ENCODE measurements at regions not wholly inside any gene's neighbourhood (a gene's known extent, or its start where the extent isn't known, plus 50 kb on each side); places are given as distances from the start of the nearest gene placed in this dataset.
"Not testable (repeated sequence)": the region's sequence is repeated elsewhere in the genome, so short reads cannot be mapped to it uniquely, and the experiment has no call there.

GRCh38 chr7:34569975-34570699 lies 87.9 kb upstream of the NPSR1 start:
- CTCF ChIA-PET = no interaction called here
- H3K4me1 Mint-ChIP-seq (ENCODE audit: low read depth, unreplicated experiment) = no peaks in the 10 kb centered on the region

GRCh38 chr7:34575006-34575405 lies 83.0 kb upstream of the NPSR1 start:
- no peak overlapping the region for H3K27ac Mint-ChIP-seq (ENCODE audit: unreplicated experiment)
- no peak for TF ChIP-seq CTCF (IDR thresholded peaks at IDR 0.05; ENCODE audit: unreplicated experiment)
- no peaks in the 10 kb centered on the region for H3K4me1 Mint-ChIP-seq (ENCODE audit: low read depth, unreplicated experiment)
- no peaks in the 10 kb centered on the region for H3K27me3 Mint-ChIP-seq (ENCODE audit: unreplicated experiment)
- intact Hi-C loops (cut with micrococcal nuclease; ENCODE audit: unreplicated experiment) = no loop called here
- no peak overlapping the region for H3K4me3 Mint-ChIP-seq (ENCODE audit: low read depth, unreplicated experiment)
- H3K9me3 Mint-ChIP-seq (ENCODE audit: low read depth, unreplicated experiment) = peaks cover 4% of the 10 kb centered on the region
- CTCF ChIA-PET = no interaction called here
- no peaks in the 10 kb centered on the region for H3K36me3 Mint-ChIP-seq (ENCODE audit: insufficient read depth, unreplicated experiment)
- BruUV-seq (replicated peaks) = no TSS peak
- no peak for DNase-seq

More at GRCh38 chr7:34569975-34570699, 87.9 kb upstream of the NPSR1 start:
- H3K27ac Mint-ChIP-seq (ENCODE audit: unreplicated experiment) = no peak overlapping the region
- no peaks in the 10 kb centered on the region for H3K36me3 Mint-ChIP-seq (ENCODE audit: insufficient read depth, unreplicated experiment)
- BruUV-seq (replicated peaks) = no TSS peak
- H3K4me3 Mint-ChIP-seq (ENCODE audit: low read depth, unreplicated experiment) = no peak overlapping the region
- DNase-seq = no peak
- H3K9me3 Mint-ChIP-seq (ENCODE audit: low read depth, unreplicated experiment) = no peaks in the 10 kb centered on the region
- no peaks in the 10 kb centered on the region for H3K27me3 Mint-ChIP-seq (ENCODE audit: unreplicated experiment)
- intact Hi-C loops (cut with micrococcal nuclease; ENCODE audit: unreplicated experiment) = no loop called here
- TF ChIP-seq CTCF (IDR thresholded peaks at IDR 0.05; ENCODE audit: unreplicated experiment) = no peak

GRCh38 chr7:34577934-34578333 lies 80.1 kb upstream of the NPSR1 start:
- H3K4me3 Mint-ChIP-seq (ENCODE audit: low read depth, unreplicated experiment); H3K36me3 Mint-ChIP-seq (ENCODE audit: insufficient read depth, unreplicated experiment); H3K27ac Mint-ChIP-seq (ENCODE audit: unreplicated experiment); H3K27me3 Mint-ChIP-seq (ENCODE audit: unreplicated experiment); BruUV-seq (replicated peaks); DNase-seq; CTCF ChIA-PET; H3K9me3 Mint-ChIP-seq (ENCODE audit: low read depth, unreplicated experiment); intact Hi-C loops (cut with micrococcal nuclease; ENCODE audit: unreplicated experiment); H3K4me1 Mint-ChIP-seq (ENCODE audit: low read depth, unreplicated experiment): not testable (repeated sequence)

GRCh38 chr7:34581698-34582097 lies 76.3 kb upstream of the NPSR1 start:
- intact Hi-C loops (cut with micrococcal nuclease; ENCODE audit: unreplicated experiment); CTCF ChIA-PET; H3K27me3 Mint-ChIP-seq (ENCODE audit: unreplicated experiment); BruUV-seq (replicated peaks); H3K4me1 Mint-ChIP-seq (ENCODE audit: low read depth, unreplicated experiment); H3K36me3 Mint-ChIP-seq (ENCODE audit: insufficient read depth, unreplicated experiment); H3K4me3 Mint-ChIP-seq (ENCODE audit: low read depth, unreplicated experiment); H3K9me3 Mint-ChIP-seq (ENCODE audit: low read depth, unreplicated experiment); H3K27ac Mint-ChIP-seq (ENCODE audit: unreplicated experiment); DNase-seq: not testable (repeated sequence)

- Mint-ChIP-seq H3K9me3 (ENCODE audit: low read depth, unreplicated experiment) (no peaks in the 10 kb centered on the region), H3K4me1 (ENCODE audit: low read depth, unreplicated experiment) (no peaks in the 10 kb centered on the region), H3K4me3 (ENCODE audit: low read depth, unreplicated experiment) (no peak overlapping the region), H3K27ac (ENCODE audit: unreplicated experiment) (no peak overlapping the region), H3K27me3 (ENCODE audit: unreplicated experiment) (no peaks in the 10 kb centered on the region), H3K36me3 (ENCODE audit: insufficient read depth, unreplicated experiment) (no peaks in the 10 kb centered on the region)
- intact Hi-C loops (cut with micrococcal nuclease; ENCODE audit: unreplicated experiment) = no loop called here
- no TSS peak for BruUV-seq (replicated peaks)
- CTCF ChIA-PET = no interaction called here
- DNase-seq = no peak
- no peak for TF ChIP-seq CTCF (IDR thresholded peaks at IDR 0.05; ENCODE audit: unreplicated experiment)
Measured at GRCh38 chr7:34584526-34584925, 73.5 kb upstream of the NPSR1 start.

All from Calu3 (cell line).